ENCODE measurements at regions not wholly inside any gene's neighbourhood (a gene's known extent, or its start where the extent isn't known, plus 50 kb on each side); places are given as distances from the start of the nearest gene placed in this dataset.
"Not testable (repeated sequence)": the region's sequence is repeated elsewhere in the genome, so short reads cannot be mapped to it uniquely, and the experiment has no call there.

DNA sequence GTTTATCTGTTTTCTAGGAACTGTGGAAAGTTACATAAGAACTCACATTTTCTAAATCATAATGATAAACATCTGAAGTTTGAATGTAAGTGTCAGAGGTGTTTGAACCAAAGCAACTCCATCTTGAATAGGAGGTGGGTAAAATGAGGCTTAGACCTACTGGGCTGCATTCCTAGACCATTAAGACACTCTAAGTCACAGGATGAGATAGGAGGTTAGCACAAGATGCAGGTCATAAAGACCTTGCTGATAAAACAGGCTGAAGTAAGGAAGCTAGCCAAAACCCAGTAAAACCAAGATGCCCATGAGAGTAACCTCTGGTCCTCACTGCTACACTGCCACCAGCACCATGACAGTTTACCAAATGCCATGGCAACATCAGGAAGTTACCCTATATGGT, 297.7 kb upstream of the POU5F2 start:
- no peak for DNase-seq
- in situ Hi-C loops (cut with HindIII; ENCODE audit: low pct_ligation_motif_present, low pct_unique_long_range_greater_than_20kb, low sequenced_read_pairs): no loop called here

DNA sequence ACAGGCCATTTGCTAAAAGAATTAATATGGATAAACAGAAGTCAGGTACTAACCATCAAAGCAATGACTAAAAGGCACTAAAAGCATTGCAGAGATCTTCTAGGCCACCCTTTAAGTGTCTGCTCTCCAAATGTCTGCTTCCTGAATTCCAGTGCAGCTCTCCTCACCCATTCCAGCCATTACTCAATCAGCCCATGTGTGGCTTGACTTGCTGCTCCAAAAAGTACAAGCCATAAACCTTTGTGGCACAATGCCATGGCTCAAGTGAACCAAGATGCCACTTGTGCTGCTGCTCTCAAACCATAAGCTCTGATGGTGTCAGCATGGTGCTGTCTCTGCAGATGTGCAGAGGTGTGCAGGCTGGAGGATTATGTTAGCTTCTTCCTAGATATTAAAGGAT, 290.2 kb upstream of the POU5F2 start:
- in situ Hi-C loops (cut with HindIII; ENCODE audit: low pct_ligation_motif_present, low pct_unique_long_range_greater_than_20kb, low sequenced_read_pairs): no loop called here
- no peak for DNase-seq

DNA sequence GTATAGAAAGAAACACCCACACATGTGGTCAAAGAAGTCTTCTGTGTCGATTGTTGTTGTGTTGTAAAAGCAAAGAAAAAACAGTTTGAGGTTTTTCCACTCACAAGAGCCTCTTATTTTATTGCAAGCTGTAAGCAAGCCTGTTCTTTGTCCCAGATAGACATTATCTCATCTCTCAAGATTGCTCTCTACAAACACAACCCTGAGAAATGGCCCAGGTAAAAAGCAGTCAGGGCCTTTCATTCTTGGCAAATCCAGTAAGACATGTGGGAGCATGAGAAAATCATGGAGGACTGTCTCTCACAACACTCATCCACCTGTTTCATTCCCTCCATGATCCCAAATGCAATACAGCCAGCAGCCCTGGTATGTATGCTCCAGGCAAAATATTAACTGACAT, 286.6 kb upstream of the POU5F2 start:
- in situ Hi-C loops (cut with HindIII; ENCODE audit: low pct_ligation_motif_present, low pct_unique_long_range_greater_than_20kb, low sequenced_read_pairs): no loop called here
- DNase-seq: no peak

DNA sequence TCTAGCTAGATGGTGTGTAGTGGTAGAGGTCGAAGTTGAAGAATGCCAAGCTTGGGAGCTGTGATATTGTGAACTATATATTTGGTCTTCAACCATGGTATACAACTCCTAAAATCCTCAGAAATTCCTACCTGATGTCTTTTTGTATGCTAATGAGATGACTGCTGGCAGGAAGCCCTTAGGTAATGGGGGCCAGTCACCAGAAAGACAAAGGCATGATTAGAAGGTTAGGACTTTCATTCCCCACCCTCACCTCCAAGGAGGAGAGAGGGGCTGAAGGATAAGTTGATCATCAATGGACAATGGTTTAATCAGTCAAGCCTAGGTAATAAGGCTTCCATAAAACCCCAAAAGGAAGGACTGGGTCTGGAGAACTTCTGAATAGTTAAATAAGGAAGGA, 285.7 kb upstream of the POU5F2 start:
- DNase-seq: no peak
- in situ Hi-C loops (cut with HindIII; ENCODE audit: low pct_ligation_motif_present, low pct_unique_long_range_greater_than_20kb, low sequenced_read_pairs): no loop called here

DNA sequence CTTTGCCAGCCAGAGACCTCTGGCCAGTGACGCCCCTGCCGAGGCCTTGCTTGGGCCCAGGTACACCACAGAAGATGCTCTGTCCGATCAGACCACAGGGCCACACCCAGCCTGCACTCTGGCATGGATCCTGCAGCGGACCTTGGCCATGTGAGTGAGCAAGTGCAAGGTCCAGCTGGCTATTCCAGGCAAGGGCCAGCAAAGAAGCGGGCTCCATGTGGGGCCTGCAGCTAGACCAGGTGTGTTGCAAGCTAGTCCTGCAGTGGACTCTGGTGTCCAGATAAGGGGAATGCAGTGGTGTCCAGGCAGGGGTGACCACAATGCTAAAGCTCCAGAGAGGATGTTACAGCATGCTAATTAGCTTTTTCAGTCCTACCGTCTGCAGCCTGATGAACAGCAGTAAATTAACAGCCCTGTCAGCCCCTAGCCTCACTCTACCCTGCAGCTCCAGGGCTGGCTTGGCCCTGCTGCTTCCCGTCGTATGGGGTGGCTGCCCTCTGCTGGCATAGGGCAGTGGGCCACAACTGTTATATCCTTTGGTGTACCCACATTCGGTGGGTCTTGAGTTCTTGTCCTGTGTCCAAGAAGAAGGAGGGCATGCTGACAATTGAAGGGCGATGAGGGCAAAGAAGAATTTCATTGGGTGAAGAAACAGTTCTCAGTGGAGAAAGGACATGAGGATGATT, 284.5 kb upstream of the POU5F2 start:
- no peak for DNase-seq
- in situ Hi-C loops (cut with HindIII; ENCODE audit: low pct_ligation_motif_present, low pct_unique_long_range_greater_than_20kb, low sequenced_read_pairs): no loop called here

DNA sequence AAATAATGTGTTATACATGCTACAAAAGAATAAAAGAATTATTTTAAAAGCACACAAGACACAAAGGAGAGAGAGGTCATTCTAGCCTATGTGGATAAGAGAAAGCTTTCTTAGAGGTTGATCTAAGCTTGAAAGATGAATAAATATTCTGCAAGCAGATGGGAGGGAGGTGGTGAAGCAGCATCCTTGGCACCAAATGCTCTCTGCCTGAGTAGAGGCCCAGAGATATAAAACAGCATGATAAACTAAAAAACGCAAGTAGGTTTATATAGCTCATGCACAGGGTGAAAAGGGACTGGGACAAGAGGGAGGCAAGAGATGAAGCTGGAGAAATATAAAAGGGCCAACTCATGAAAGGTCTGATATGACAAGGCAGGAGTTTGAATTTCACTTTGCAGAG, 283.2 kb upstream of the POU5F2 start:
- DNase-seq: no peak
- in situ Hi-C loops (cut with HindIII; ENCODE audit: low pct_ligation_motif_present, low pct_unique_long_range_greater_than_20kb, low sequenced_read_pairs): no loop called here

DNA sequence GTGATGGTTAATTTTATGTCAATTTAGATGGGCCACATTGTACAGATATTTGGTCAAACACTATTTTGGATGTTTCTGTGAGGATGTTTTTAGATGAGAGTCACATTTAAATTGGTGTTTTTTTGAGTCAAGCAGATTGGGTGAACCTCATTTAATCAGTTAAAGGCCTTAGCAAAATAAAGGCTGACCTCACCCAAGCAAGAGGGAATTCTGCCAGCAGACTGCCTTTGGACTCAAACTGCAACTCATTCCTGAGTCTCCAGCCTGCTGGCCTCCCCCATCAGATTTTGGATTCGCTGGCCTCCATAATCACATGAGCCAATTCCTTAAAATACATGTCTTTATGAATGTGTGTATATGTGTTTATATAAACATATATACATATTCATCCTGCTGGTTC, 282.7 kb upstream of the POU5F2 start:
- DNase-seq: no peak
- in situ Hi-C loops (cut with HindIII; ENCODE audit: low pct_ligation_motif_present, low pct_unique_long_range_greater_than_20kb, low sequenced_read_pairs): no loop called here

DNA sequence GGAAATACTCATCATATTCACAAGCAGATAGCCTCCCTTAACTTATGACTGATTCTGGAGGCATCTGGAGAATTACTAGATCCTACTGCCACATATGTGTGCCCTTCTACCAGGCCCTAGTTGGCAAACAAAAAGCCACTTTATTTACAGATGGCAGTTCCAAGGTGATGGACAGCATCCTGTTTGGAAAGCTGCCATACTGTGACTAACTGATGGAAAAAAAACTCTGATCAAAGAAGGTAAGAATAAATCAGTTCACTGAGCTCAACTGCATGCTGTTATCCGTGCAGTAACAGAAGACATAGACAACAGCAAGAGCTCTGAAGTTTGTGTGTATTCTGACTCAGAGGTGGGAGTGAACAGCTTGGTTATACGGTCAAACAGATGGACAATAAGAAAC, 279.8 kb upstream of the POU5F2 start:
- DNase-seq: peak; percentile 55
- in situ Hi-C loops (cut with HindIII; ENCODE audit: low pct_ligation_motif_present, low pct_unique_long_range_greater_than_20kb, low sequenced_read_pairs): no loop called here

DNA sequence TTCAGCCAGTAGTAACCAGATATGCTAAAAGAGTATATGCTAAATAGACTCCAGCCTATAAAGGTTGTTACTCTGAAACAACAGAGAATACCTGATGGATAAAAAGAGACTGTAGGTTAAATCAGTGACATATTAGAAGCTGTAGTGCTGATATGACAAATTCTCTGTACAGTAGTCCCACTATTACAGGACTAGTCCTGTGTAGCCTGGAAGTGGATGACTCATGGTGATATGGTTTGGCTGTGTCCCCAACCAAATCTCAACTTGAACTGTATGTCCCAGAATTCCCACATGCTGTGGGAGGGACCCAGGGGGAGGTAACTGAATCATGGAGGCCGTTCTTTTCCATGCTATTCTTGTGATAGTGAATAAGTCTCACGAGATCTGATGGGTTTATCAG, 276.2 kb upstream of the POU5F2 start:
- in situ Hi-C loops (cut with HindIII; ENCODE audit: low pct_ligation_motif_present, low pct_unique_long_range_greater_than_20kb, low sequenced_read_pairs): no loop called here
- DNase-seq: no peak

DNA sequence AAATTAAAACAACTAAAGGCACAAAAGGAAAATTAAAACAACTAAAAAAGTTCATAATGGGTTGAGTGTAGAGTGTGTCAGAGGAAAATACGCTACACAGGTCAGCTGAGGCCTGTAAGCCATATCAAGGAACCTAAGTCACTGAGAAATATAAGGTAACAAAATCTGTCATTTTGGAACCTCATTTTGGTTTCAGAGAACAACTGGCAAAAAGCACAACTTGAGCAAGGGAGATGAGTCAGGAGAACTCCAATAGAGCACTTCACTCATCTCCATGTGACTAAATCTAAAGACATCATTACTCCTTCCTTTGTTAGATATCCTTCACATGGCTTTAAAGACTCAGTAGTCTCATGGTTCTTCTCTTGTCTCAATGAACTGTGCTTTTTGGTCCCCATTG, 269.4 kb upstream of the POU5F2 start:
- no peak for DNase-seq
- in situ Hi-C loops (cut with HindIII; ENCODE audit: low pct_ligation_motif_present, low pct_unique_long_range_greater_than_20kb, low sequenced_read_pairs): no loop called here

DNA sequence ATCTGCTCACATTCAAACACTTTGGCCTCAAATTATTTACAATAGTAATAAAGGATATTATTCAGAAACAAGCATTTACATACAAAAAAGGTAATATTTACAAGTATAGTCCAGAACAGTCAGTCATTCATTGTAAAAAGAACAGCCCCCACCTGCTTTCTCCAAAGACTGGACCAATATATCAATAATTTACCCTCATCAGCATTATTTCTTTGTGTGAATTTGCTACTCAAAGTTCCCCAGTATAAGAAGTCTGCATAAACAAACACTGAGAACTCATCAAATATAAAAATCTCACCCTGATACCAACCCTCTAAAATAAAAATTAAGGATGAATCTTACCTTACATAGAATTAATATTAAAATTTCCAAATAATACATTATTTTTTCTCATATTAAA, 267.8 kb upstream of the POU5F2 start:
- in situ Hi-C loops (cut with HindIII; ENCODE audit: low pct_ligation_motif_present, low pct_unique_long_range_greater_than_20kb, low sequenced_read_pairs): no loop called here
- no peak for DNase-seq

DNA sequence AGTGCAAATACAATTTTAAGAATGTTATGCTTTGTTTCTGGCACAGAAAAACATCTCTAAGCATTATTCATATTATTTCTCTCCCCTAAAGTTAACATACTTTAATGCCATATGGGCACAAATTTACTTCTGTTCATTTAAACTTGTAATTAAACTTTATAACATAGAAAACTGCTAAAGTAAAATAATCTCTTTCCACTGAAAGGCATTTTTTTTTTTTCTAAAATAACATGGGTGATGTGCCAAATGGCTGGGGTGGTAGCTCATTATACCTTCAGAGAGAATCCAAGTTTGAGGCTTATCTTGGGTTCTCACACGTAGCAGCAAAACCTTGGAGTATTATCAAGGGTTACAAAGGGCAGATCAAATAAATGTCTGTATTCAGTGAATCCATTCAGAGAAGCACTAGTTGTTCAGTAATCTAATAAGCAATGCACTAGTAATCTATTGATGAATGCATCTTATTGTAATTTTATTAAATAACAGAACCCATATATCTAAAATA, 257.6 kb upstream of the POU5F2 start:
- in situ Hi-C loops (cut with HindIII; ENCODE audit: low pct_ligation_motif_present, low pct_unique_long_range_greater_than_20kb, low sequenced_read_pairs): no loop called here
- no peak for DNase-seq

DNA sequence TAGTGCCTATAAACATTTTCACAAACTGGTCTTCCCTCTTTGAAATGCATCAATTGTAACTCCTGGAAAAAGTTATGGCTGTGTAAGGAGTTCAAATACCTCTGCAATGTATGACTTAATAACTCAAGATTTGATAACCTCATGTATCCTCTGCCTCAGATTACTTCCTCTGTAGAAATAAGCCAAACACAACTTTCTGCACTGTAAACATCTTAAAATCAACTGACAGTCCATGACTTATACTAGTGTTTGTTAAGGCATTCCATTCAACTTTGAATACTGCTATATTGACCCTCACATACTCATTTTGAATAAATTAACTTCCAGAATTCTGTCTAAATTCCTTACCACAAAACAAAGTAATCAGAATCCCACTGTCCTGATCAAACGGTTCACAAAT, 256.2 kb upstream of the POU5F2 start:
- no peak for DNase-seq
- in situ Hi-C loops (cut with HindIII; ENCODE audit: low pct_ligation_motif_present, low pct_unique_long_range_greater_than_20kb, low sequenced_read_pairs): no loop called here

DNA sequence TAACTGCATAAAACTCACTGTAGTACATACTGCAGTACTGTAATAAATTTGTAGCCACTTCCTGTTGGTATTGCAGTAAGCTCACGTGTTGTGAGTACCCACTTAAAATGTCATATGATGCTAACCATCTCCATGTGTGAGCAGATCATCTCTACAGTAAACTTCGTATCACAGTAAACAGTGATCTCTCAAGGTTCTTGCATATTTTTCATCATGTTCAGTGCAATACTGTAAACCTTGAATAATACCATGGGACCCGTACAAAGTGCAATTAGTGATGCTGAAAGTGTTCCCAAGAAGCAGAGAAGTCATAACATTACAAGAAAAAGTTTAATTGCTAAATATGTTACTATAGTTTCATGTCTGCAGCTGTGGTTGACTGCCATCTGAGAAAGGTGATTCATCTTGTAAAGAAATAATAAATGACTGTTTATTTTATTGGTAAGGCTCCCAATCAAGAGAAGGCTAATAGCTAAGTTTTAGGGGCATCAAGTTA, 253.8 kb upstream of the POU5F2 start:
- DNase-seq: no peak
- in situ Hi-C loops (cut with HindIII; ENCODE audit: low pct_ligation_motif_present, low pct_unique_long_range_greater_than_20kb, low sequenced_read_pairs): no loop called here

DNA sequence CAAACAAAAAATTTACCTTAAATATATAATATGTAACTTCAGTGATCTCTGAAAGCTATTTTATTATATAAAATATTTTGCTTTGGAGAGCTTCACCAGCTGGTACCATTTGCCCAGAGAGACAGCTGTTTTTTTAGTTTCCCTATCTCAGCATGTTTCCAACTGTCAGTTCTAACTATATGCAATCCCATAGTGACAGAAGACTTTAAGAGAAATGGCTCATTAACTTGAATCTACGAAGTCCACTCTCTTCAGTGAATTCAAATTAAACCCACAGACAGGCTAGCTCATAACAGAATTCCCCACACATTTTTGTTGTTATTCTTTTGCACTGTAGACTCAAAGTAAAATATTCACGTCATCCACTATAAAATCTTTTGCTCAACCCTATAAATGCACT, 251.8 kb upstream of the POU5F2 start:
- no peak for DNase-seq
- in situ Hi-C loops (cut with HindIII; ENCODE audit: low pct_ligation_motif_present, low pct_unique_long_range_greater_than_20kb, low sequenced_read_pairs): no loop called here

DNA sequence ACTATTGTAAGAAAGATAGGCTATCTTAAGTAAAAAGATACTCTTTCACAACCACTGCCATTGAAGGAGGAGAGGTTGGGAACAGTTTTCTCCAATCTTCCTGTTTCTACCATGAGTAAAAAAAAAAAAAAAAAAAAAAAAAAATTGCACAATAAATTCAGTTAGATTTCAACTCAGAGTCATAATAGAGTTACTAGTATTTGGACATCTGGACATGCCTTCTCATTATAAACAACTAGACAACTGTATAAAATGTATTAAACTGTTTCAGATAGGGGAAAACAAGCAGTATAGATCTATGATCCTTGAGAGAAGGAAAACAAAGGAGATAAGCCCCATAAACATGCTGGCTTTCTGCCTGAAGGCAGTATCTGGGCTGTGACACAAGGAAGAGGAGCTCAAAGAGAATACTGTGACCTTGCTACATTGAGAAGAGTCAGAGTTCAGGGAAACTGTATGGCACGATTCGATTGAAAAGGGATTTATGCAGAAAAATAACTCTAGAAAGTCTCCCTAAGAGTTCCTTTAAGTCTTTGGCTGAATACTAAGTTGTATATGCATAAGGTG, 249.2 kb upstream of the POU5F2 start:
- in situ Hi-C loops (cut with HindIII; ENCODE audit: low pct_ligation_motif_present, low pct_unique_long_range_greater_than_20kb, low sequenced_read_pairs): no loop called here
- no peak for DNase-seq

DNA sequence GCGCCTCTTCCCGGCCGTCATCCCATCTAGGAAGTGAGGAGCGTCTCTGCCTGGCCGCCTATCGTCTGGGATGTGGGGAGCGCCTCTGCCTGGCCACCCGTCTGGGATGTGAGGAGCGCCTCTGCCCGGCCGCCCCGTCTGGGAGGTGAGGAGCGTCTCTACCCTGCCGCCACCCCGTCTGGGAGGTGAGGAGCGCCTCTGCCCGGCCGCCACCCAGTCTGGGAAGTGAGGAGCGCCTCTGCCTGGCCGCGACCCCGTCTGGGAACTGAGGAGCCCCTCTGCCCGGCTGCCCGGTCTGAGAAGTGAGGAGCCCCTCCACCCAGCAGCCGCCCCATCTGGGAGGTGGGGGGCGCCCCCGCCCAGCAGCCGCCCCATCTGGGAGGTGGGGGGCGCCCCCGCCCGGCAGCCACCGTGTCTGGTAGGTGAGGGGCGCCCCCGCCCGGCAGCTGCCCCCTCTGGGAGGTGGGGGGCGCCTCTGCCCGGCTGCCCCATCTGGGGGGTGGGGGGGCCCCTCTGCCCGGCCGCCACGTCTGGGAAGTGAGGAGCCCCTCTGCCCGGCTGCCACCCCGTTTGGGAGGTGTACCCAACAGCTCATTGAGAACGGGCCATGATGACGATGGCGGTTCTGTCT, 244.7 kb upstream of the POU5F2 start:
- in situ Hi-C loops (cut with HindIII; ENCODE audit: low pct_ligation_motif_present, low pct_unique_long_range_greater_than_20kb, low sequenced_read_pairs): not testable (repeated sequence)

DNA sequence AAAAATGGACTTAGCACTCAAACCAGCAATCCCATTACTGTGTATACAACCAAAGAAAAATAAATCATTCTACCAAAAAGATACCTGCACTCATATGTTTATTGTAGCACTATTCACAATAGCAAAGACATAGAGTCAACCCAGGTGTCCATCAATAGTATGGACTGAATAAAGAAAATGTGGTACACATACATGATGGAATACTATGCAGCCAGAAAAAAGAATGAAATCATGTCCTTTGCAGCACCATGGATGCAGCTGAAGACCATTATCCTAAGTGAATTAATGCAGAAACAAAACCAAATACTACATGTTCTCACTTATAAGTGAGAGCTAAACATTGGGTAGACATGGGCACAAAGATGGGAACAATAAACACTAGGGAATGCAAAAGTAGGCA, 236.8 kb upstream of the POU5F2 start:
- in situ Hi-C loops (cut with HindIII; ENCODE audit: low pct_ligation_motif_present, low pct_unique_long_range_greater_than_20kb, low sequenced_read_pairs): no loop called here
- no peak for DNase-seq

More for the DNA sequence above, 244.7 kb upstream of the POU5F2 start:
- DNase-seq: not testable (repeated sequence)

DNA sequence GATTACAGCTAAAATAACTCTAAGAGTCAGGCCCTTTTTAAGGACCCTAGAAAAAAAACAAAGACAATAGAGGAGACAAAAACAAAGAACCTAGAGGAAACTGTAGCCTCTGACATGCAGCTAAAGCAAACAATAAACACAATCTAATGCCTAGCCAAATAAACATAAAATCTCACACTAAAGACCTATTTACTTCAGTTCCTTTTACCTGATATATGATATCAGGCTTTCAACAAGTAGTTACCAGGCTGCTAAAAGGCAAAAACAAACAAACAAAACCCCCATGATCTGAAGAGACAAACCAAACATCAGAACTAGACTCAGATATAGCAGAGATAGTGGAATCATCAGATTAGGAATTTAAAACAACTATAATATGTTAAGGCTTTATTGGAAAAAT, 226.5 kb upstream of the POU5F2 start:
- no peak for DNase-seq
- in situ Hi-C loops (cut with HindIII; ENCODE audit: low pct_ligation_motif_present, low pct_unique_long_range_greater_than_20kb, low sequenced_read_pairs): no loop called here

DNA sequence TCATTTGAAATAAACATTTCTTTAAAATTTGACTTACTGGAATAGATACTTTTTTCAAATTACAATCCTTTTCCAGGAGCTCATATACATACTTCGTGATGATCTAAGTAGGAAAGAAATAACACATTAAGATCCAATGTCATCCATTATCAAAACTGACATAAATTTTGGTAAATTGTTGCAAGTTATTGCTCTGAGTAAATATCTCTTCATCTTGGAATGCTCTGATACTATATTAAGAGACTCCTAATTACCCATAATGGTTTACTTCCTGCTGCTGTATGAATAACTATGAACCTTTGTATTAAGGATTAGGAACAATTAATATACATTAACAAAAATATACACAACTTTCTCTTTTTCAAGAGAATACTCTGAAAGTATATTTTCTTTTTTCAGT, 223.0 kb upstream of the POU5F2 start:
- in situ Hi-C loops (cut with HindIII; ENCODE audit: low pct_ligation_motif_present, low pct_unique_long_range_greater_than_20kb, low sequenced_read_pairs): no loop called here
- no peak for DNase-seq

Data from ACHN (cell line).